H1 (cell line): ENCODE measurements at regions not wholly inside any gene's neighbourhood (a gene's known extent, or its start where the extent isn't known, plus 50 kb on each side); places are given as distances from the start of the nearest gene placed in this dataset.
A peak's percentile ranks its signal among the peaks of the same experiment; 100 is the strongest.

Source experiments
- CTCF ChIA-PET: fragments of 300-600 bp; sonication (Branson Sonifier 250); formaldehyde crosslinking; loops from one replicate; lab custom pipeline; 2021; ENCODE audit not compliant: partially characterized antibody; lab: Charles Lee
- POLR2A ChIA-PET: fragments of 300-600 bp; sonication (Branson Sonifier 250); formaldehyde crosslinking; loops from one replicate; lab custom pipeline; 2021; ENCODE audit warnings: inconsistent platforms; ENCODE audit not compliant: partially characterized antibody; lab: Charles Lee
- DNase-seq, 2 experiments: peaks; one replicate each; pipeline versions ENCODE4 v3.0.0 to v3.0.0-alpha.2; 2010 to 2022; ENCODE audit warnings: low spot score in 2 of 2, low read depth in 1 of 2, mixed read lengths in 1 of 2
- FAIRE-seq: peaks from 2 replicates; lab custom pipeline; 2011; peaks lifted over from hg19 to GRCh38; lab: Jason Lieb, UNC
- H2AFZ ChIP-seq: 2 replicates; pipeline ENCODE4 v1.8.1; 2012; ENCODE audit warnings: low read length, inconsistent platforms
- H2AK5ac ChIP-seq: 2 replicates; pipeline ENCODE4 v1.6.1; 2013; ENCODE audit warnings: low read depth, low read length
- H2BK120ac ChIP-seq: replicated peaks from 2 replicates; pipeline ENCODE3; 2013; ENCODE audit warnings: low read depth, low read length, inconsistent platforms
- H2BK12ac ChIP-seq: 2 replicates; pipeline ENCODE4 v1.6.1; 2013; ENCODE audit warnings: low read depth, low read length
- H2BK15ac ChIP-seq: 2 replicates; pipeline ENCODE4 v1.6.1; 2013; ENCODE audit warnings: low read length
- H2BK20ac ChIP-seq: 2 replicates; pipeline ENCODE4 v1.6.1; 2013; ENCODE audit warnings: low read length
- H2BK5ac ChIP-seq: 2 replicates; pipeline ENCODE4 v1.6.1; 2013; ENCODE audit warnings: low read depth, low read length
- H3K14ac ChIP-seq: 2 replicates; pipeline ENCODE4 v1.6.1; 2013; ENCODE audit warnings: inconsistent platforms; ENCODE audit not compliant: insufficient read length
- H3K18ac ChIP-seq: 2 replicates; pipeline ENCODE4 v1.6.1; 2013; ENCODE audit warnings: low read length; ENCODE audit errors: extremely low read depth
- H3K23ac ChIP-seq: 2 replicates; pipeline ENCODE4 v1.6.1; 2013; ENCODE audit warnings: inconsistent platforms; ENCODE audit not compliant: insufficient read length
- H3K23me2 ChIP-seq: 2 replicates; pipeline ENCODE4 v1.6.1; 2013; ENCODE audit warnings: low read depth, low read length
- H3K27ac ChIP-seq: 2 replicates; pipeline ENCODE4 v1.6.1; 2011; ENCODE audit warnings: low read depth, low read length, inconsistent platforms
- H3K27me3 ChIP-seq, 4 experiments: replicated peaks in 1 of 4; 1 replicate in 1 of 4; 2 replicates in 3 of 4; pipeline versions ENCODE4 v1.6.1 to v1.8.1; 2011 to 2013; ENCODE audit warnings: low read length in 3 of 4, mild to moderate bottlenecking in 3 of 4, inconsistent platforms in 2 of 4, mixed read lengths in 2 of 4, moderate library complexity in 1 of 4; ENCODE audit not compliant: control insufficient read depth in 3 of 4, insufficient read depth in 3 of 4; ENCODE audit errors: extremely low read depth in 1 of 4
- H3K36me3 ChIP-seq, 4 experiments: 2 replicates each; pipeline versions ENCODE4 v1.6.1 to v1.8.1; 2011 to 2013; ENCODE audit warnings: mild to moderate bottlenecking in 4 of 4, low read length in 3 of 4, moderate library complexity in 2 of 4, control low read depth in 1 of 4, inconsistent platforms in 1 of 4; ENCODE audit not compliant: insufficient read depth in 4 of 4, control insufficient read depth in 2 of 4
- H3K4ac ChIP-seq: replicated peaks from 2 replicates; pipeline ENCODE3; 2013; ENCODE audit warnings: low read length, low read depth, mixed read lengths, inconsistent platforms; ENCODE audit not compliant: insufficient read length
- H3K4me1 ChIP-seq, 4 experiments: replicated peaks in 1 of 4; 1 replicate in 1 of 4; 2 replicates in 3 of 4; pipeline versions ENCODE4 v1.6.1 to v1.8.1; 2011 to 2013; ENCODE audit warnings: low read length in 3 of 4, inconsistent platforms in 2 of 4, mixed read lengths in 1 of 4; ENCODE audit not compliant: insufficient read depth in 4 of 4, control insufficient read depth in 3 of 4
- H3K4me2 ChIP-seq, 2 experiments: 2 replicates each; pipeline versions ENCODE4 v1.6.1 to v1.8.1; 2011 to 2013; ENCODE audit warnings: low read depth in 2 of 2, low read length in 2 of 2, control low read depth in 1 of 2, inconsistent platforms in 1 of 2, mild to moderate bottlenecking in 1 of 2; ENCODE audit not compliant: insufficient read depth in 1 of 2
- H3K4me3 ChIP-seq, 4 experiments: fragments of 200-600, 300-600 bp in 1 of 4; sonication (generic), shearing (Covaris generic), sonication (Bioruptor Twin) in 1 of 4; 2 replicates each; pipeline versions ENCODE4 v1.5.1 to v1.8.1; 2011 to 2016; ENCODE audit warnings: low read length in 4 of 4, low read depth in 3 of 4, control low read depth in 2 of 4, inconsistent platforms in 2 of 4, mild to moderate bottlenecking in 2 of 4, mixed read lengths in 1 of 4, moderate library complexity in 1 of 4; ENCODE audit not compliant: insufficient read depth in 2 of 4; ENCODE audit errors: extremely low read depth in 1 of 4
- H3K56ac ChIP-seq: replicated peaks from 2 replicates; pipeline ENCODE3; 2013; ENCODE audit warnings: low read depth, mild to moderate bottlenecking, mixed read lengths, low read length, inconsistent platforms; ENCODE audit not compliant: insufficient read length
- H3K79me1 ChIP-seq: 2 replicates; pipeline ENCODE4 v1.6.1; 2013; ENCODE audit warnings: low read depth, low read length, control low read depth
- H3K79me2 ChIP-seq, 2 experiments: 2 replicates each; pipeline versions ENCODE4 v1.6.1 to v1.8.1; 2012 to 2013; ENCODE audit warnings: low read length in 2 of 2, mild to moderate bottlenecking in 2 of 2, inconsistent platforms in 1 of 2; ENCODE audit not compliant: insufficient read depth in 2 of 2, control insufficient read depth in 1 of 2
- H3K9ac ChIP-seq, 4 experiments: replicated peaks in 1 of 4; 1 replicate in 1 of 4; 2 replicates in 3 of 4; pipeline versions ENCODE4 v1.6.1 to v1.8.1; 2011 to 2013; ENCODE audit warnings: low read depth in 3 of 4, low read length in 3 of 4, control low read depth in 2 of 4, mild to moderate bottlenecking in 2 of 4, moderate library complexity in 2 of 4, inconsistent platforms in 1 of 4; ENCODE audit errors: extremely low read depth in 1 of 4
- H3K9me3 ChIP-seq, 2 experiments: 2 replicates each; pipeline versions ENCODE4 v1.6.1 to v1.8.1; 2012 to 2013; ENCODE audit warnings: mild to moderate bottlenecking in 2 of 2, moderate library complexity in 2 of 2, control low read depth in 1 of 2, inconsistent platforms in 1 of 2, low read depth in 1 of 2, low read length in 1 of 2, mixed read lengths in 1 of 2; ENCODE audit not compliant: insufficient read depth in 2 of 2
- H4K20me1 ChIP-seq, 2 experiments: replicated peaks in 1 of 2; 2 replicates each; pipeline versions ENCODE3 to v1.8.1; 2011 to 2013; ENCODE audit warnings: inconsistent platforms in 2 of 2, low read length in 2 of 2, mild to moderate bottlenecking in 1 of 2; ENCODE audit not compliant: insufficient read depth in 2 of 2, control insufficient read depth in 1 of 2
- H4K5ac ChIP-seq: 2 replicates; pipeline ENCODE4 v1.6.1; 2013; ENCODE audit warnings: low read length, low read depth, mixed read lengths, inconsistent platforms; ENCODE audit not compliant: insufficient read length
- H4K8ac ChIP-seq: 2 replicates; pipeline ENCODE4 v1.8.0; 2013; ENCODE audit warnings: mild to moderate bottlenecking, moderate library complexity, low read length, inconsistent platforms; ENCODE audit not compliant: insufficient read depth; ENCODE audit errors: extremely low read depth
- H4K91ac ChIP-seq: replicated peaks from 2 replicates; pipeline ENCODE3; 2013; ENCODE audit warnings: low read length, mixed read lengths, inconsistent platforms; ENCODE audit not compliant: insufficient read length
- BRCA1 ChIP-seq: IDR thresholded peaks from 2 replicates; pipeline ENCODE4 v1.6.1; 2012; ENCODE audit warnings: low read depth, low read length, improper control_type of control experiment
- FOSL1 ChIP-seq: IDR thresholded peaks from 2 replicates; pipeline ENCODE4 v1.6.1; 2011; ENCODE audit warnings: mild to moderate bottlenecking, low read depth, low read length, moderate library complexity; ENCODE audit not compliant: insufficient read depth
- KDM1A ChIP-seq: fragments of 200-600, 300-600 bp; sonication (generic); IDR thresholded peaks from 2 replicates; pipeline ENCODE4 v1.7.1; 2016; ENCODE audit warnings: mild to moderate bottlenecking, low read length, borderline replicate concordance
- POLR2AphosphoS5 ChIP-seq: IDR thresholded peaks from 2 replicates; pipeline ENCODE4 v1.6.1; 2011; ENCODE audit warnings: low read depth, low read length
- TBP ChIP-seq: IDR thresholded peaks from 2 replicates; pipeline ENCODE4 v1.6.1; 2011; ENCODE audit warnings: low read depth, low read length, improper control_type of control experiment
- WGBS, 2 experiments: shearing (Covaris generic) in 1 of 2; methylation state at CpG; one replicate each; pipeline versions ENCODE4 v1.1.6 to v1.1.7; 2013 to 2015; ENCODE audit warnings: low lambda C conversion rate in 2 of 2, mixed read lengths in 2 of 2, inconsistent platforms in 1 of 2, low coverage in 1 of 2, missing lambda C conversion rate in 1 of 2; ENCODE audit not compliant: insufficient replicate concordance in 2 of 2, insufficient coverage in 1 of 2, insufficient read length in 1 of 2; ENCODE audit errors: extremely low coverage in 1 of 2, missing lambda C conversion rate in 1 of 2; 5-methylcytosine and 5-hydroxymethylcytosine counted together

- Histone ChIP-seq H4K91ac (no peak overlapping the region), H2BK5ac (no peak overlapping the region), H3K79me1 (no peaks in the 10 kb centered on the region), H3K4me1 (no peaks in the 10 kb centered on the region), H3K23me2 (no peaks in the 10 kb centered on the region), H2BK12ac (no peak overlapping the region), H3K4me3 (no peak overlapping the region), H4K5ac (no peak overlapping the region), H3K23ac (no peak overlapping the region), H4K20me1 (no peaks in the 10 kb centered on the region), H3K4me2 (no peak overlapping the region), H2AK5ac (no peak overlapping the region), H3K56ac (no peak overlapping the region), H3K9me3 (peaks cover 10% of the 10 kb centered on the region in 2 experiments; a peak in 3 of 4 replicates), H2AFZ (no peak overlapping the region), H2BK20ac (no peak overlapping the region), H3K27ac (no peak overlapping the region), H2BK15ac (no peak overlapping the region), H3K9ac (no peak overlapping the region), H3K4ac (no peak overlapping the region), H4K8ac (no peak overlapping the region), H3K18ac (no peak overlapping the region), H3K36me3 (0 out of 8 replicates have a peak, but pooled peaks cover 0 to 2% (median 0%) of the 10 kb centered on the region in 4 experiments), H3K14ac (no peak overlapping the region), H2BK120ac (no peak overlapping the region), H3K79me2 (no peaks in the 10 kb centered on the region), H3K27me3 (no peaks in the 10 kb centered on the region)
- ChIA-PET CTCF (interaction anchor here (1.6 to 1.9 kb wide), 2 partner anchors 24 to 40 kb away, joined by 6 to 7 read pairs; no protein-coding TSS in a partner anchor), POLR2A (no interaction called here)
- DNase-seq (no peak), FAIRE-seq (no peak)
- WGBS, 2 experiments, result 69% methylated on average over 1 of the region's 1 CpG; no CpG with 5 or more reads in 1 of the 2 experiments
- TF ChIP-seq POLR2AphosphoS5, result no peak
- no peak for TF ChIP-seq BRCA1
- no peak for TF ChIP-seq TBP
- TF ChIP-seq KDM1A, result peak; percentile 64; the same call in 1 of the 2 replicates
- TF ChIP-seq FOSL1, result no peak
Observed at GRCh38 chr5:32876791-32877190, 165.7 kb downstream of the NPR3 start.
